Thyroid gland (tissue), 4 donors: ENCODE measurements at regions not wholly inside any gene's neighbourhood (a gene's known extent, or its start where the extent isn't known, plus 50 kb on each side); places are given as distances from the start of the nearest gene placed in this dataset.

ENCODE experiments used
- POLR2A ChIP-seq, 2 donors: fragments of 450-650 bp; IDR thresholded peaks; one replicate each; pipeline ENCODE4 v1.6.1; 2017; ENCODE audit warnings: antibody characterized with exemption in 2 of 2, mild to moderate bottlenecking in 2 of 2, moderate library complexity in 1 of 2
- TF ChIP-seq, protein P1 (sequence below), 6 experiments: fragments of 200-600 bp in 3 of 6; fragments of 450-650 bp in 3 of 6; sonication (generic) in 3 of 6; IDR thresholded peaks; one replicate each; pipeline ENCODE4 v1.5.1; 2016 to 2019; ENCODE audit warnings: antibody characterized with exemption in 6 of 6, mild to moderate bottlenecking in 2 of 6, inconsistent platforms in 1 of 6, moderate library complexity in 1 of 6

DNA sequence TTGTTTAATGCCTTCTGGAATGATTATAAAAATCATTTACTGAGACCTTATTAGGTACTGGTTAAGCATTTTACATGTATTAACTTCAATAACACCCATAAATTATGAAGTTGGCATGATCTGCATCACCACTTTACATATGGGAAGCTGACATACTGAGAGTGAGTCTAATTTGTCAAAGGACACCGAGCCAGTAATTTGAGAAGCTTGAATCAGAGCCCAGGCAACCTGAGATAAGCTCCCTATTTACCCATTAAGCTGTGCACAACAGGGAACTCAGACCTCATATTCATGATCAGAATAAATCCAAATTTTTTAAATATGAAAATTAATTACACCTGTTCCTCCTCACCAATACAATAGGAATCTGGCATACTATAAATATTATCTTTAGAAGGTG lies 247.9 kb upstream of the EPHA5 start:
- TF ChIP-seq, protein P1, sequence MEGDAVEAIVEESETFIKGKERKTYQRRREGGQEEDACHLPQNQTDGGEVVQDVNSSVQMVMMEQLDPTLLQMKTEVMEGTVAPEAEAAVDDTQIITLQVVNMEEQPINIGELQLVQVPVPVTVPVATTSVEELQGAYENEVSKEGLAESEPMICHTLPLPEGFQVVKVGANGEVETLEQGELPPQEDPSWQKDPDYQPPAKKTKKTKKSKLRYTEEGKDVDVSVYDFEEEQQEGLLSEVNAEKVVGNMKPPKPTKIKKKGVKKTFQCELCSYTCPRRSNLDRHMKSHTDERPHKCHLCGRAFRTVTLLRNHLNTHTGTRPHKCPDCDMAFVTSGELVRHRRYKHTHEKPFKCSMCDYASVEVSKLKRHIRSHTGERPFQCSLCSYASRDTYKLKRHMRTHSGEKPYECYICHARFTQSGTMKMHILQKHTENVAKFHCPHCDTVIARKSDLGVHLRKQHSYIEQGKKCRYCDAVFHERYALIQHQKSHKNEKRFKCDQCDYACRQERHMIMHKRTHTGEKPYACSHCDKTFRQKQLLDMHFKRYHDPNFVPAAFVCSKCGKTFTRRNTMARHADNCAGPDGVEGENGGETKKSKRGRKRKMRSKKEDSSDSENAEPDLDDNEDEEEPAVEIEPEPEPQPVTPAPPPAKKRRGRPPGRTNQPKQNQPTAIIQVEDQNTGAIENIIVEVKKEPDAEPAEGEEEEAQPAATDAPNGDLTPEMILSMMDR (IDR thresholded peaks at IDR 0.05): no peak
- no peak for TF ChIP-seq POLR2A (IDR thresholded peaks at IDR 0.05)
